Sigmoid colon (tissue), 6 donors: ENCODE measurements at regions not wholly inside any gene's neighbourhood (a gene's known extent, or its start where the extent isn't known, plus 50 kb on each side); places are given as distances from the start of the nearest gene placed in this dataset.

Experiments
- DNase-seq: peaks from one replicate; pipeline ENCODE4 v3.0.0-alpha.2; 2019
- H3K27ac ChIP-seq, 4 donors: fragments of 200-600 bp; sonication (generic); one replicate each; pipeline ENCODE4 v1.5.1; 2016 to 2019; ENCODE audit warnings: mild to moderate bottlenecking in 1 of 4
- H3K27me3 ChIP-seq, 3 donors: fragments of 200-600 bp; sonication (generic); one replicate each; pipeline ENCODE4 v1.5.1; 2019; ENCODE audit warnings: mild to moderate bottlenecking in 1 of 3
- H3K36me3 ChIP-seq, 4 donors: fragments of 200-600 bp; sonication (generic); one replicate each; pipeline ENCODE4 v1.5.1; 2016 to 2019
- H3K4me1 ChIP-seq, 4 donors: fragments of 200-600 bp; sonication (generic); one replicate each; pipeline ENCODE4 v1.5.1; 2017 to 2019
- H3K4me3 ChIP-seq, 4 donors: fragments of 200-600 bp; sonication (generic); one replicate each; pipeline ENCODE4 v1.5.1; 2017 to 2019; ENCODE audit warnings: mild to moderate bottlenecking in 2 of 4, moderate library complexity in 1 of 4
- H3K9me3 ChIP-seq, 4 donors: fragments of 200-600 bp in 3 of 4; sonication (generic) in 3 of 4; one replicate each; pipeline versions ENCODE4 v1.5.1 to v1.6.1; 2013 to 2019
- CTCF ChIP-seq, 4 experiments: fragments of 450-650 bp in 3 of 4; fragments of 200-600 bp in 1 of 4; IDR thresholded peaks; one replicate each; pipeline ENCODE4 v1.5.1; 2016 to 2019; ENCODE audit warnings: antibody characterized with exemption in 4 of 4, mild to moderate bottlenecking in 3 of 4, moderate library complexity in 2 of 4
- EP300 ChIP-seq, 4 donors: sonication (generic); formaldehyde crosslinking; IDR thresholded peaks; one replicate each; pipeline ENCODE4 v1.6.1; 2017; ENCODE audit warnings: antibody characterized with exemption in 4 of 4
- POLR2A ChIP-seq, 2 donors: fragments of 450-650 bp; IDR thresholded peaks; one replicate each; pipeline ENCODE4 v1.6.1; 2016; ENCODE audit warnings: antibody characterized with exemption in 2 of 2, mild to moderate bottlenecking in 2 of 2, moderate library complexity in 2 of 2
- POLR2AphosphoS5 ChIP-seq, 4 donors: sonication (generic); formaldehyde crosslinking; IDR thresholded peaks; one replicate each; pipeline ENCODE4 v1.6.1; 2017; ENCODE audit warnings: antibody characterized with exemption in 4 of 4
- WGBS, 2 donors: extraction: QIAGEN DNeasy Blood & Tissue Kit; methylation state at CpG; one replicate each; pipeline ENCODE4 v1.1.7; 2013; 5-methylcytosine and 5-hydroxymethylcytosine counted together
- intact Hi-C: fragments of 100-400 bp; cut with DNase I; formaldehyde crosslinking; loops from one replicate; pipeline ENCODE4 v1.15.1; 2023
- donor health status: healthy with polysubstance abuse.
- donor health status: healthy.

- Histone ChIP-seq H3K27ac (no peak overlapping the region), H3K27me3 (no peaks in the 10 kb centered on the region), H3K4me1 (no peaks in the 10 kb centered on the region), H3K9me3 (no peaks in the 10 kb centered on the region), H3K36me3 (no peaks in the 10 kb centered on the region), H3K4me3 (no peak overlapping the region)
- 78 to 91% methylated on average over 1 of the region's 1 CpG for WGBS, 2 donors
- intact Hi-C loops: no loop called here
- DNase-seq: no peak
- no peak for TF ChIP-seq EP300 (IDR thresholded peaks at IDR 0.05)
- no peak for TF ChIP-seq POLR2AphosphoS5 (IDR thresholded peaks at IDR 0.05)
- no peak for TF ChIP-seq POLR2A (IDR thresholded peaks at IDR 0.05)
- no peak for TF ChIP-seq CTCF (IDR thresholded peaks at IDR 0.05)
These were observed 576.1 kb downstream of the NOVA1 start for GRCh38 chr14:26021759-26022158.

- TF ChIP-seq POLR2A (IDR thresholded peaks at IDR 0.05): no peak
- no peak for TF ChIP-seq CTCF (IDR thresholded peaks at IDR 0.05)
- TF ChIP-seq POLR2AphosphoS5 (IDR thresholded peaks at IDR 0.05): no peak
- TF ChIP-seq EP300 (IDR thresholded peaks at IDR 0.05): no peak
- intact Hi-C loops: no loop called here
- DNase-seq: no peak
- Histone ChIP-seq H3K27me3 (no peaks in the 10 kb centered on the region), H3K4me1 (no peaks in the 10 kb centered on the region), H3K4me3 (no peak overlapping the region), H3K36me3 (no peaks in the 10 kb centered on the region), H3K27ac (no peak overlapping the region), H3K9me3 (no peaks in the 10 kb centered on the region)
- 86 to 92% methylated on average over 4 of the region's 4 CpGs for whole genome bisulfite sequencing, 2 donors
These were observed 580.6 kb downstream of the NOVA1 start for GRCh38 chr14:26017270-26017669.

GRCh38 chr14:26008290-26008689 is 589.5 kb downstream of the NOVA1 start:
- intact Hi-C loops: no loop called here
- Histone ChIP-seq H3K4me1 (no peaks in the 10 kb centered on the region), H3K36me3 (no peaks in the 10 kb centered on the region), H3K4me3 (no peak overlapping the region), H3K27ac (no peak overlapping the region), H3K27me3 (no peaks in the 10 kb centered on the region), H3K9me3 (no peaks in the 10 kb centered on the region)
- WGBS, 2 donors: 43 to 51% methylated on average over 2 of the region's 2 CpGs
- TF ChIP-seq POLR2AphosphoS5 (IDR thresholded peaks at IDR 0.05) (no peak), EP300 (IDR thresholded peaks at IDR 0.05) (no peak), POLR2A (IDR thresholded peaks at IDR 0.05) (no peak), CTCF (IDR thresholded peaks at IDR 0.05) (no peak)
- DNase-seq: no peak

GRCh38 chr14:26004342-26004741 is 593.5 kb downstream of the NOVA1 start:
- Histone ChIP-seq H3K4me1 (no peaks in the 10 kb centered on the region), H3K27ac (no peak overlapping the region), H3K36me3 (no peaks in the 10 kb centered on the region), H3K27me3 (no peaks in the 10 kb centered on the region), H3K4me3 (no peak overlapping the region), H3K9me3 (no peaks in the 10 kb centered on the region)
- 86 to 92% methylated on average over 2 of the region's 2 CpGs for WGBS, 2 donors
- no peak for TF ChIP-seq POLR2AphosphoS5 (IDR thresholded peaks at IDR 0.05)
- TF ChIP-seq POLR2A (IDR thresholded peaks at IDR 0.05): no peak
- no peak for TF ChIP-seq EP300 (IDR thresholded peaks at IDR 0.05)
- TF ChIP-seq CTCF (IDR thresholded peaks at IDR 0.05): no peak
- no peak for DNase-seq
- intact Hi-C loops: no loop called here

- Histone ChIP-seq H3K9me3 (no peaks in the 10 kb centered on the region), H3K4me1 (no peaks in the 10 kb centered on the region), H3K4me3 (no peak overlapping the region), H3K27me3 (no peaks in the 10 kb centered on the region), H3K27ac (no peak overlapping the region), H3K36me3 (no peaks in the 10 kb centered on the region)
- DNase-seq: no peak
- TF ChIP-seq EP300 (IDR thresholded peaks at IDR 0.05) (no peak), POLR2AphosphoS5 (IDR thresholded peaks at IDR 0.05) (no peak), CTCF (IDR thresholded peaks at IDR 0.05) (no peak), POLR2A (IDR thresholded peaks at IDR 0.05) (no peak)
- intact Hi-C loops: no loop called here
These were observed 604.0 kb downstream of the NOVA1 start for GRCh38 chr14:25993830-25994229.
